HepG2 (cell line): ENCODE measurements at regions not wholly inside any gene's neighbourhood (a gene's known extent, or its start where the extent isn't known, plus 50 kb on each side); places are given as distances from the start of the nearest gene placed in this dataset.

ENCODE experiments used
- ATAC-seq: fragments of 200-7000 bp; cut with Tn5 transposase; 3 replicates; pipeline ENCODE4 v1.9.1; 2020; ENCODE audit warnings: mild to moderate bottlenecking, moderate library complexity
- BruUV-seq: library from RNA; stranded (reverse); fragments of 400-500 nt; replicated peaks from 2 replicates; lab custom pipeline; 2021; lab: Mats Ljungman, UMichigan
- CTCF ChIA-PET: fragments of 300-600 bp; formaldehyde crosslinking; extraction: SDS; loops from one replicate; lab custom pipeline; 2021; ENCODE audit warnings: low total read pairs, inconsistent platforms, low intra/inter-chr PET ratio; lab: Yijun Ruan, JAX
- POLR2A ChIA-PET: fragments of 350-600 bp; sonication (Branson Sonifier 250); formaldehyde crosslinking; loops from one replicate; lab custom pipeline; 2020; ENCODE audit warnings: antibody characterized with exemption, inconsistent platforms; lab: Yijun Ruan, JAX
- DNase-seq: peaks from one replicate; pipeline ENCODE4 v3.0.0-alpha.2; 2015; ENCODE audit warnings: low spot score
- FAIRE-seq: peaks from 3 replicates; lab custom pipeline; 2011; peaks lifted over from hg19 to GRCh38; lab: Jason Lieb, UNC
- H2AFZ ChIP-seq: one replicate; pipeline ENCODE4 v1.6.1; 2011; ENCODE audit warnings: low read length, inconsistent platforms
- H3K27ac ChIP-seq: fragments of 300-600 bp; 3 replicates; pipeline ENCODE4 v1.8.0; 2011; ENCODE audit warnings: mixed run types, mild to moderate bottlenecking, mixed read lengths, low read length, inconsistent platforms; ENCODE audit not compliant: insufficient read depth; ENCODE audit errors: extremely low read length
- H3K27me3 ChIP-seq, 2 experiments: fragments of 200-600 bp in 1 of 2; 2 replicates in 1 of 2; 3 replicates in 1 of 2; pipeline versions ENCODE4 v1.6.0 to v1.8.0; 2011; ENCODE audit warnings: low read length in 2 of 2, mild to moderate bottlenecking in 2 of 2, moderate library complexity in 2 of 2, inconsistent platforms in 1 of 2; ENCODE audit not compliant: insufficient read depth in 2 of 2, control insufficient read depth in 1 of 2
- H3K36me3 ChIP-seq, 2 experiments: fragments of 200-600 bp in 1 of 2; replicated peaks in 1 of 2; 2 replicates in 1 of 2; 3 replicates in 1 of 2; pipeline versions ENCODE4 v1.5.1 to v1.8.0; 2011; ENCODE audit warnings: low read length in 2 of 2, inconsistent platforms in 1 of 2; ENCODE audit not compliant: insufficient read depth in 2 of 2, control insufficient read depth in 1 of 2
- H3K4me1 ChIP-seq: 2 replicates; pipeline ENCODE4 v1.5.1; 2012; ENCODE audit warnings: low read length, inconsistent platforms; ENCODE audit not compliant: insufficient read depth
- H3K4me2 ChIP-seq: 2 replicates; pipeline ENCODE4 v1.6.0; 2011; ENCODE audit warnings: low read depth, low read length, inconsistent platforms
- H3K4me3 ChIP-seq, 3 experiments: fragments of 200-600 bp in 1 of 3; sonication (generic), shearing (Covaris generic) in 1 of 3; replicated peaks in 1 of 3; 2 replicates each; pipeline ENCODE4 v1.5.1; 2011 to 2016; ENCODE audit warnings: low read length in 3 of 3, inconsistent platforms in 2 of 3, low read depth in 2 of 3, mild to moderate bottlenecking in 2 of 3, control low read depth in 1 of 3, mixed read lengths in 1 of 3; ENCODE audit not compliant: insufficient read depth in 1 of 3
- H3K79me2 ChIP-seq: one replicate; pipeline ENCODE4 v1.6.1; 2011; ENCODE audit warnings: low read length, inconsistent platforms; ENCODE audit not compliant: insufficient read depth
- H3K9ac ChIP-seq: 2 replicates; pipeline ENCODE4 v1.6.0; 2011; ENCODE audit warnings: mild to moderate bottlenecking, low read depth, low read length, inconsistent platforms; ENCODE audit not compliant: insufficient read depth
- H3K9me3 ChIP-seq: 2 replicates; pipeline ENCODE4 v1.5.1; 2012; ENCODE audit warnings: mild to moderate bottlenecking, low read length
- H4K20me1 ChIP-seq: 2 replicates; pipeline ENCODE4 v1.6.0; 2011; ENCODE audit warnings: inconsistent platforms, mild to moderate bottlenecking, low read length, moderate library complexity; ENCODE audit not compliant: insufficient read depth
- ETV5 ChIP-seq: IDR thresholded peaks from 2 replicates; pipeline ENCODE4 v1.6.1; 2018; ENCODE audit warnings: missing biosample characterization, missing genetic modification reagents, inconsistent platforms, borderline replicate concordance
- HNF4A ChIP-seq: sonication (generic); formaldehyde crosslinking; IDR thresholded peaks from 2 replicates; pipeline ENCODE4 v1.4.0; 2020; ENCODE audit warnings: missing genetic modification reagents
- HOXA3 ChIP-seq: sonication (generic); formaldehyde crosslinking; IDR thresholded peaks from 2 replicates; pipeline ENCODE4 v1.5.0; 2020; ENCODE audit warnings: missing genetic modification reagents
- NBN ChIP-seq: fragments of 450-650 bp; conservative IDR thresholded peaks from 2 replicates; pipeline ENCODE4 v1.6.1; 2017
- PAX8 ChIP-seq: sonication (generic); formaldehyde crosslinking; IDR thresholded peaks from 2 replicates; pipeline ENCODE4 v1.8.0; 2022; ENCODE audit warnings: mild to moderate bottlenecking, missing genetic modification reagents, borderline replicate concordance
- POLR2A ChIP-seq, 2 experiments: IDR thresholded peaks; 2 replicates each; pipeline ENCODE4 v1.6.1; 2011; ENCODE audit warnings: low read depth in 2 of 2, low read length in 2 of 2, mild to moderate bottlenecking in 1 of 2, moderate library complexity in 1 of 2; ENCODE audit not compliant: insufficient read depth in 1 of 2
- TCF7 ChIP-seq: sonication (generic); IDR thresholded peaks from 2 replicates; pipeline ENCODE4 v1.6.1; 2016; ENCODE audit warnings: antibody characterized with exemption, low read depth
- ZFP82 ChIP-seq: sonication (generic); formaldehyde crosslinking; IDR thresholded peaks from 2 replicates; pipeline ENCODE4 v1.5.1; 2020; ENCODE audit warnings: mild to moderate bottlenecking, missing genetic modification reagents, borderline replicate concordance
- ZNF549 ChIP-seq: sonication (generic); formaldehyde crosslinking; IDR thresholded peaks from 2 replicates; pipeline ENCODE4 v1.5.0; 2020; ENCODE audit warnings: missing genetic modification reagents
- ZNF598 ChIP-seq: sonication (generic); formaldehyde crosslinking; IDR thresholded peaks from 2 replicates; pipeline ENCODE4 v1.5.1; 2020; ENCODE audit warnings: mild to moderate bottlenecking, missing genetic modification reagents, borderline replicate concordance
- ZNF674 ChIP-seq: sonication (generic); formaldehyde crosslinking; IDR thresholded peaks from 2 replicates; pipeline ENCODE4 v1.5.0; 2020; ENCODE audit warnings: low read depth, mild to moderate bottlenecking, missing genetic modification reagents
- ZNF737 ChIP-seq: sonication (generic); formaldehyde crosslinking; IDR thresholded peaks from 2 replicates; pipeline ENCODE4 v1.5.0; 2020; ENCODE audit warnings: missing genetic modification reagents, mild to moderate bottlenecking, borderline replicate concordance
- ZNF747 ChIP-seq: sonication (generic); formaldehyde crosslinking; IDR thresholded peaks from 2 replicates; pipeline ENCODE4 v1.8.1; 2023; ENCODE audit warnings: missing genetic modification reagents, mild to moderate bottlenecking, borderline replicate concordance
- ZNF816 ChIP-seq: sonication (generic); formaldehyde crosslinking; IDR thresholded peaks from 2 replicates; pipeline ENCODE4 v1.8.0; 2022; ENCODE audit warnings: missing genetic modification reagents, mild to moderate bottlenecking, borderline replicate concordance
- WGBS: methylation state at CpG from one replicate; pipeline ENCODE4 v1.1.6; 2017; ENCODE audit warnings: low lambda C conversion rate; 5-methylcytosine and 5-hydroxymethylcytosine counted together
- in situ Hi-C: cut with HindIII; loops from 2 replicates; pipeline ENCODE4 v1.10.0; 2017; ENCODE audit warnings: low pct_unique_long_range_greater_than_20kb; ENCODE audit not compliant: extremely low pct_ligation_motif_present
- intact Hi-C: fragments of 100-400 bp; cut with micrococcal nuclease; formaldehyde crosslinking; loops from one replicate; pipeline ENCODE4 v1.10.0; 2022; ENCODE audit not compliant: unreplicated experiment
- TF ChIP-seq, protein P1 (sequence below): sonication (generic); formaldehyde crosslinking; IDR thresholded peaks from 2 replicates; pipeline ENCODE4 v1.9.0; 2021; ENCODE audit warnings: missing genetic modification reagents, mild to moderate bottlenecking, borderline replicate concordance
- TF ChIP-seq, protein P2 (sequence below): sonication (generic); formaldehyde crosslinking; IDR thresholded peaks from 2 replicates; pipeline ENCODE4 v1.4.0; 2020; ENCODE audit warnings: missing genetic modification reagents
- TF ChIP-seq, protein P3 (sequence below): sonication (generic); formaldehyde crosslinking; IDR thresholded peaks from 2 replicates; pipeline ENCODE4 v1.4.0; 2020; ENCODE audit warnings: mild to moderate bottlenecking, low read depth, missing genetic modification reagents
- TF ChIP-seq, protein P4 (sequence below): IDR thresholded peaks from 2 replicates; pipeline ENCODE4 v1.6.1; 2016; ENCODE audit warnings: low read depth, borderline replicate concordance

DNA sequence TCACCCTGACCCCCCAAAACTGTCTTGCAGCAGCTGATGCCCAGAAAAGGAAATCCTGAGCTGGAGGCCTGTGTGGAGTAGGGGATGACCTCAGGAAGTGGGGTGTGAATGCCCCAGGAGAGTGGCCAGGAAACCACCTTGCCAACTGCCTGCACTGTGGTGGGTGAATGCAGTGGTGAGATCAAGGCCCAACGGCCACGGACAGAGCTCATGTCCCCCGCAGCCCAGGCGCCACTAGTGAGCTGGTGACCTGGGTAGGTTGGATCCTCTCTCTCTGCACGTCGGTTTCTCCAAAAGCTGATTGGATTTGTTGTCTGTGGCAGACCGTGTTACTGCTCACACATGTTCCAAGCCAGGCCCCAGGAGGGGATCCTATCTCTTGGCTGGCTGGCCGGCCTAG, 448.9 kb downstream of the TCERG1L start:
- no peak overlapping the region for H3K27ac ChIP-seq
- intact Hi-C loops = no loop called here
- no CpG with 5 or more reads among the region's 8 CpGs for WGBS
- no peaks in the 10 kb centered on the region for H3K9me3 ChIP-seq
- H3K4me1 ChIP-seq = no peaks in the 10 kb centered on the region
- in situ Hi-C loops = no loop called here
- DNase-seq (no peak), ATAC-seq (no peak), FAIRE-seq (no peak)
- no peaks in the 10 kb centered on the region for H3K79me2 ChIP-seq
- CTCF ChIA-PET = no interaction called here
- no peak overlapping the region for H2AFZ ChIP-seq
- H3K4me3 ChIP-seq = no peak overlapping the region
- BruUV-seq = no TSS peak
- peaks cover 1 to 3% of the 10 kb centered on the region in 2 experiments; a peak in 4 of 5 replicates for H3K27me3 ChIP-seq
- H4K20me1 ChIP-seq = no peaks in the 10 kb centered on the region
- H3K4me2 ChIP-seq = no peak overlapping the region
- POLR2A ChIA-PET = no interaction called here
- no peak overlapping the region for H3K9ac ChIP-seq
- no peaks in the 10 kb centered on the region for H3K36me3 ChIP-seq
- TF ChIP-seq HOXA3 (CRISPR knock-in tag) = no peak
- TF ChIP-seq ZNF549 = no peak
- TF ChIP-seq, protein P1, sequence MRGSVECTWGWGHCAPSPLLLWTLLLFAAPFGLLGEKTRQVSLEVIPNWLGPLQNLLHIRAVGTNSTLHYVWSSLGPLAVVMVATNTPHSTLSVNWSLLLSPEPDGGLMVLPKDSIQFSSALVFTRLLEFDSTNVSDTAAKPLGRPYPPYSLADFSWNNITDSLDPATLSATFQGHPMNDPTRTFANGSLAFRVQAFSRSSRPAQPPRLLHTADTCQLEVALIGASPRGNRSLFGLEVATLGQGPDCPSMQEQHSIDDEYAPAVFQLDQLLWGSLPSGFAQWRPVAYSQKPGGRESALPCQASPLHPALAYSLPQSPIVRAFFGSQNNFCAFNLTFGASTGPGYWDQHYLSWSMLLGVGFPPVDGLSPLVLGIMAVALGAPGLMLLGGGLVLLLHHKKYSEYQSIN = no peak
- TF ChIP-seq NBN = no peak
- TF ChIP-seq ETV5 = no peak
- no peak for TF ChIP-seq HNF4A (CRISPR knock-in tag)
- TF ChIP-seq ZNF747 (CRISPR knock-in tag) = no peak
- TF ChIP-seq PAX8 = no peak
- no peak for TF ChIP-seq ZNF598 (CRISPR knock-in tag)
- no peak for TF ChIP-seq ZNF674 (CRISPR knock-in tag)
- TF ChIP-seq ZFP82 = no peak
- TF ChIP-seq, protein P2, sequence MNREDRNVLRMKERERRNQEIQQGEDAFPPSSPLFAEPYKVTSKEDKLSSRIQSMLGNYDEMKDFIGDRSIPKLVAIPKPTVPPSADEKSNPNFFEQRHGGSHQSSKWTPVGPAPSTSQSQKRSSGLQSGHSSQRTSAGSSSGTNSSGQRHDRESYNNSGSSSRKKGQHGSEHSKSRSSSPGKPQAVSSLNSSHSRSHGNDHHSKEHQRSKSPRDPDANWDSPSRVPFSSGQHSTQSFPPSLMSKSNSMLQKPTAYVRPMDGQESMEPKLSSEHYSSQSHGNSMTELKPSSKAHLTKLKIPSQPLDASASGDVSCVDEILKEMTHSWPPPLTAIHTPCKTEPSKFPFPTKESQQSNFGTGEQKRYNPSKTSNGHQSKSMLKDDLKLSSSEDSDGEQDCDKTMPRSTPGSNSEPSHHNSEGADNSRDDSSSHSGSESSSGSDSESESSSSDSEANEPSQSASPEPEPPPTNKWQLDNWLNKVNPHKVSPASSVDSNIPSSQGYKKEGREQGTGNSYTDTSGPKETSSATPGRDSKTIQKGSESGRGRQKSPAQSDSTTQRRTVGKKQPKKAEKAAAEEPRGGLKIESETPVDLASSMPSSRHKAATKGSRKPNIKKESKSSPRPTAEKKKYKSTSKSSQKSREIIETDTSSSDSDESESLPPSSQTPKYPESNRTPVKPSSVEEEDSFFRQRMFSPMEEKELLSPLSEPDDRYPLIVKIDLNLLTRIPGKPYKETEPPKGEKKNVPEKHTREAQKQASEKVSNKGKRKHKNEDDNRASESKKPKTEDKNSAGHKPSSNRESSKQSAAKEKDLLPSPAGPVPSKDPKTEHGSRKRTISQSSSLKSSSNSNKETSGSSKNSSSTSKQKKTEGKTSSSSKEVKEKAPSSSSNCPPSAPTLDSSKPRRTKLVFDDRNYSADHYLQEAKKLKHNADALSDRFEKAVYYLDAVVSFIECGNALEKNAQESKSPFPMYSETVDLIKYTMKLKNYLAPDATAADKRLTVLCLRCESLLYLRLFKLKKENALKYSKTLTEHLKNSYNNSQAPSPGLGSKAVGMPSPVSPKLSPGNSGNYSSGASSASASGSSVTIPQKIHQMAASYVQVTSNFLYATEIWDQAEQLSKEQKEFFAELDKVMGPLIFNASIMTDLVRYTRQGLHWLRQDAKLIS (CRISPR knock-in tag) = no peak
- TF ChIP-seq ZNF737 (CRISPR knock-in tag) = no peak
- TF ChIP-seq TCF7 = no peak
- TF ChIP-seq ZNF816 (CRISPR knock-in tag) = no peak
- no peak for TF ChIP-seq POLR2A (IDR thresholded peaks at IDR 0.05; ENCODE audit: insufficient read depth in 1 of 2, low read depth in 2 of 2, low read length in 2 of 2)
- TF ChIP-seq, protein P3, sequence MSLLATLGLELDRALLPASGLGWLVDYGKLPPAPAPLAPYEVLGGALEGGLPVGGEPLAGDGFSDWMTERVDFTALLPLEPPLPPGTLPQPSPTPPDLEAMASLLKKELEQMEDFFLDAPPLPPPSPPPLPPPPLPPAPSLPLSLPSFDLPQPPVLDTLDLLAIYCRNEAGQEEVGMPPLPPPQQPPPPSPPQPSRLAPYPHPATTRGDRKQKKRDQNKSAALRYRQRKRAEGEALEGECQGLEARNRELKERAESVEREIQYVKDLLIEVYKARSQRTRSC (CRISPR knock-in tag) = no peak
- TF ChIP-seq, protein P4, sequence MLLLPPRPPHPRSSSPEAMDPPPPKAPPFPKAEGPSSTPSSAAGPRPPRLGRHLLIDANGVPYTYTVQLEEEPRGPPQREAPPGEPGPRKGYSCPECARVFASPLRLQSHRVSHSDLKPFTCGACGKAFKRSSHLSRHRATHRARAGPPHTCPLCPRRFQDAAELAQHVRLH = no peak
